NCI-H2029 (cell line): ENCODE measurements at regions not wholly inside any gene's neighbourhood (a gene's known extent, or its start where the extent isn't known, plus 50 kb on each side); places are given as distances from the start of the nearest gene placed in this dataset.
"Not testable (repeated sequence)": the region's sequence is repeated elsewhere in the genome, so short reads cannot be mapped to it uniquely, and the experiment has no call there.

Source experiments
- DNase-seq: peaks from one replicate; lab custom pipeline; 2025; lab: John Stamatoyannopoulos, UW

GRCh38 chr3:94406595-94406994 lies 343.7 kb downstream of the NSUN3 start:
- no peak for DNase-seq

- DNase-seq: not testable (repeated sequence)
Observed at GRCh38 chr3:94412936-94413335, 350.1 kb downstream of the NSUN3 start.

GRCh38 chr3:94413336-94414108 lies 350.7 kb downstream of the NSUN3 start:
- no peak for DNase-seq

- no peak for DNase-seq
Observed at GRCh38 chr3:94414418-94414817, 351.6 kb downstream of the NSUN3 start.

- no peak for DNase-seq
Observed at GRCh38 chr3:94416768-94417167, 353.9 kb downstream of the NSUN3 start.

GRCh38 chr3:94417963-94418455 lies 355.1 kb downstream of the NSUN3 start:
- no peak for DNase-seq

GRCh38 chr3:94420931-94421330 lies 358.1 kb downstream of the NSUN3 start:
- no peak for DNase-seq

- no peak for DNase-seq
Observed at GRCh38 chr3:94423578-94423977, 360.7 kb downstream of the NSUN3 start.

GRCh38 chr3:94429517-94429916 lies 366.7 kb downstream of the NSUN3 start:
- no peak for DNase-seq

GRCh38 chr3:94431876-94432570 lies 369.2 kb downstream of the NSUN3 start:
- no peak for DNase-seq

GRCh38 chr3:94433811-94434210 lies 370.9 kb downstream of the NSUN3 start:
- DNase-seq: no peak

GRCh38 chr3:94440767-94441493 lies 378.1 kb downstream of the NSUN3 start:
- no peak for DNase-seq

GRCh38 chr3:94441494-94441847 lies 378.6 kb downstream of the NSUN3 start:
- DNase-seq: no peak

GRCh38 chr3:94453864-94454263 lies 391.0 kb downstream of the NSUN3 start:
- peak; percentile 6 for DNase-seq

GRCh38 chr3:94459167-94459566 lies 396.3 kb downstream of the NSUN3 start:
- no peak for DNase-seq

GRCh38 chr3:94460931-94461330 lies 398.1 kb downstream of the NSUN3 start:
- DNase-seq: no peak

GRCh38 chr3:94462931-94463330 lies 400.1 kb downstream of the NSUN3 start:
- DNase-seq: no peak

GRCh38 chr3:94472511-94472910 lies 409.6 kb downstream of the NSUN3 start:
- DNase-seq: no peak

GRCh38 chr3:94481226-94481898 lies 418.5 kb downstream of the NSUN3 start:
- no peak for DNase-seq

GRCh38 chr3:94482686-94483085 lies 419.8 kb downstream of the NSUN3 start:
- DNase-seq: no peak

GRCh38 chr3:94483403-94483802 lies 420.5 kb downstream of the NSUN3 start:
- no peak for DNase-seq

- no peak for DNase-seq
Observed at GRCh38 chr3:94494992-94495391, 432.1 kb downstream of the NSUN3 start.
